ENCODE measurements at regions not wholly inside any gene's neighbourhood (a gene's known extent, or its start where the extent isn't known, plus 50 kb on each side); places are given as distances from the start of the nearest gene placed in this dataset.

DNA sequence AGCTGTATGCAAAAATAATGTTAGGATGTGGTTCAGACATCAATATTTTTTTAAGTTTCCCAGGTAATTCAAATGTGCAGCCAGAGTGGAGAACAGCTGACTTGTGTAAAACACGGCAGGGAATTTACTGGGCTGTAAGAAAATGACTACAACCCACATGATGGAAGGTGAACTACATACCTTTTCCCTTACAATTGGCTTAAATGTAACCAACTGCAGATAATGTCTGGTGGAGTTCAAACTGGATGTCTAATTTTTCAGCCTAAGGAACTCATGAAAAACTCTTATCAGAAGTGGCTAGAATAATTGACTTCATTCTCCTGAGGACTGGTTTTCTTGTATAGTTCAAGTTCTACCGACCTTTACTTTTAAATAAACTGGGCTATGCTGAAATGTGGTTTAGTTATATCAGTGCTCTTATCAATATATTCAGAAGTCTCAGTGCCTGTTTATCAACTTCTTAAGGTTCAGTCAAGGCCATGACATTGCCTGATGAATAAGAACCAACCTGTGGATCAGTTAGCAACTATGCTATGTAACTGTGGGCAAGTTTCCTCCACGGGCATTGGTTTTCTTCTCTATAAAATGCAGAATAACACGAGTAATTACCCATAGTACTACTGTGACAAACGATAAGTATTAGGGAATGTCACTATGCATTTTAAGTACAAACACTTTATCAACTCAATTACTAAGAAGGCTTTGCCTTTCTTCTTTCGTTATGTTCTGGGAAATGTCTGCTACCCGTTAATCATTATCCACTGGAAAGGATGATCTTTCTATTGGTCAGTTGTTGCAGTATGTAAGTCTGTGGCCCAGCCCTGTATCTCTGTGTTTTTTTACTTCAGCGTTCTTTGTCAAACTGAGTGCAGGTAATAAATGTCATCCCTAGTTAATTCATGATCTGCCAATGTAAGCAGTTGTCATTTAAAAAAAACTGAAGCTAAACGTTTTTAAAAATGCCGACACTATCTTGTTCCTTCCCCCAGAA, 181.6 kb downstream of the PCDH7 start:
- intact Hi-C loops (cut with micrococcal nuclease; ENCODE audit: unreplicated experiment), result no loop called here
- no peaks in the 10 kb centered on the region for H3K36me3 ChIP-seq (ENCODE audit: control insufficient read depth, insufficient read depth, low read length)
- peaks cover 10% of the 10 kb centered on the region for H3K4me1 Mint-ChIP-seq (ENCODE audit: low read depth, unreplicated experiment)
- peaks cover 17% of the 10 kb centered on the region for H3K4me1 ChIP-seq
- H3K4me3 ChIP-seq (ENCODE audit: low read depth, low read length), result peak overlapping the region; percentile 9; the same call in 1 of the 2 replicates
- no TSS peak for BruUV-seq (replicated peaks)
- CTCF ChIA-PET, result no interaction called here
- no peaks in the 10 kb centered on the region for H3K9me3 Mint-ChIP-seq (ENCODE audit: unreplicated experiment)
- H3K9me3 ChIP-seq, result no peaks in the 10 kb centered on the region
- peak in 1 of 2 experiments; percentile 20 for DNase-seq
- no peaks in the 10 kb centered on the region for H3K27me3 ChIP-seq (replicated peaks; ENCODE audit: control insufficient read depth, insufficient read depth, low read length)
- no peak overlapping the region for H3K27ac Mint-ChIP-seq (ENCODE audit: unreplicated experiment)
- no peaks in the 10 kb centered on the region for H3K36me3 Mint-ChIP-seq (ENCODE audit: insufficient read depth, unreplicated experiment)
- peak overlapping the region; percentile 63 for H3K4me3 Mint-ChIP-seq (ENCODE audit: unreplicated experiment)
- H3K27me3 Mint-ChIP-seq (ENCODE audit: insufficient read depth, unreplicated experiment), result no peaks in the 10 kb centered on the region
- POLR2A ChIA-PET, result no interaction called here
- TF ChIP-seq, protein P1, sequence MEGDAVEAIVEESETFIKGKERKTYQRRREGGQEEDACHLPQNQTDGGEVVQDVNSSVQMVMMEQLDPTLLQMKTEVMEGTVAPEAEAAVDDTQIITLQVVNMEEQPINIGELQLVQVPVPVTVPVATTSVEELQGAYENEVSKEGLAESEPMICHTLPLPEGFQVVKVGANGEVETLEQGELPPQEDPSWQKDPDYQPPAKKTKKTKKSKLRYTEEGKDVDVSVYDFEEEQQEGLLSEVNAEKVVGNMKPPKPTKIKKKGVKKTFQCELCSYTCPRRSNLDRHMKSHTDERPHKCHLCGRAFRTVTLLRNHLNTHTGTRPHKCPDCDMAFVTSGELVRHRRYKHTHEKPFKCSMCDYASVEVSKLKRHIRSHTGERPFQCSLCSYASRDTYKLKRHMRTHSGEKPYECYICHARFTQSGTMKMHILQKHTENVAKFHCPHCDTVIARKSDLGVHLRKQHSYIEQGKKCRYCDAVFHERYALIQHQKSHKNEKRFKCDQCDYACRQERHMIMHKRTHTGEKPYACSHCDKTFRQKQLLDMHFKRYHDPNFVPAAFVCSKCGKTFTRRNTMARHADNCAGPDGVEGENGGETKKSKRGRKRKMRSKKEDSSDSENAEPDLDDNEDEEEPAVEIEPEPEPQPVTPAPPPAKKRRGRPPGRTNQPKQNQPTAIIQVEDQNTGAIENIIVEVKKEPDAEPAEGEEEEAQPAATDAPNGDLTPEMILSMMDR (IDR thresholded peaks at IDR 0.05; ENCODE audit: insufficient read depth in 1 of 2, low read depth in 1 of 2, low read length in 1 of 2, severe bottlenecking in 1 of 2, unreplicated experiment in 1 of 2), result no peak

DNA sequence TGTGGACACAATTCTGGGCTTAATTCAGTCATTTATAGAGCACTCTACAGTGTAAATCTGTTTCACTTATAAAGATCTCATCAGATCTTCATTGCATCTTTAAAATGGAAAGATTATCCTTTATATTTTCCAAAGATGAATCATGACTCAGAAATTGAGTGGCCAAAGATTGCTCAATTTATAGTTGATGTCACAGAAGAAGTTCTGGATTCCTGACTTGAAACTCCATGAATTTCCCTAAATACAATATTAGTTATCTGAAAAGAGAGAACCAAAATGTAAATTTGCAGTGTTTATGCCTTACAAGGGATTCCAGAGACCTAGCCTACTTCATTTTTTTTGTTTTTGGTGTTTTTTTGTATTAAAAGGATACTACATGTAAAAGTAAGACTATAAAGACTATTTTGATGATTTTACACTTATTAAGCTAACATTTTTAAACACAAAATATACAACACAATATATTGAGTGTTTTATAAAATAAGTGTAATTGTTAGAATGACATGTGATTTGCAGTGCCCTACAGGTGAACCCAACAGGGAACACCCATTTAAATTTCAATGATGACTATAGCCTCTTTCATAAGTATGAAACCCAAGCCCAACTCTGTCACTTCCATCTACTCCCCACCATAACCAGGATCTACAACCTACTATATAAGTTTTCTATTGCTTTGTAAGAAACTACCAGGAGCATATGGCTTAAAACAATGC, 183.5 kb downstream of the PCDH7 start:
- Mint-ChIP-seq H3K4me3 (ENCODE audit: unreplicated experiment) (no peak overlapping the region), H3K4me1 (ENCODE audit: low read depth, unreplicated experiment) (peaks cover 10% of the 10 kb centered on the region), H3K27ac (ENCODE audit: unreplicated experiment) (no peak overlapping the region), H3K27me3 (ENCODE audit: insufficient read depth, unreplicated experiment) (no peaks in the 10 kb centered on the region), H3K9me3 (ENCODE audit: unreplicated experiment) (no peaks in the 10 kb centered on the region), H3K36me3 (ENCODE audit: insufficient read depth, unreplicated experiment) (no peaks in the 10 kb centered on the region)
- intact Hi-C loops (cut with micrococcal nuclease; ENCODE audit: unreplicated experiment), result no loop called here
- ChIA-PET POLR2A (no interaction called here), CTCF (no interaction called here)
- no peaks in the 10 kb centered on the region for H3K27me3 ChIP-seq (replicated peaks; ENCODE audit: control insufficient read depth, insufficient read depth, low read length)
- peaks cover 17% of the 10 kb centered on the region for H3K4me1 ChIP-seq
- TF ChIP-seq, protein P1 (IDR thresholded peaks at IDR 0.05; ENCODE audit: insufficient read depth in 1 of 2, low read depth in 1 of 2, low read length in 1 of 2, severe bottlenecking in 1 of 2, unreplicated experiment in 1 of 2), result no peak
- DNase-seq, result no peak
- no peak overlapping the region for H3K4me3 ChIP-seq (ENCODE audit: low read depth, low read length)
- no peaks in the 10 kb centered on the region for H3K9me3 ChIP-seq
- no peaks in the 10 kb centered on the region for H3K36me3 ChIP-seq (ENCODE audit: control insufficient read depth, insufficient read depth, low read length)
- no TSS peak for BruUV-seq (replicated peaks)

DNA sequence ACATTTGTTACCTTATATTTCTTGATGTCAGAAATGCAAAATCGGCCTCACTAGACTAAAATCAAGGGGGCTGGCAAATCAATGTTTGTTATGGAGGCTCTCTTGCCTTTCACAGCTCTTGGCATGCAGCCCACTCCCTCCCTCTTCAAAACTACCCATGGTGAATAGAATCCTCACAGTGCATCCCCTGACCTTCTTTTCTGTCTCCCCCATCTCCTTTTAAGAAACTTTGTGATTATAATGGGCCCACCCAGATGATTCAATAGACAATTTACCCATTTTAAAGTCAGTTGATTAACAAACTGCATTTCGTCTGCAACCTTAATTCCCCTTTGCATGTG, 184.0 kb downstream of the PCDH7 start:
- peaks cover 17% of the 10 kb centered on the region for H3K4me1 ChIP-seq
- no peak overlapping the region for H3K4me3 ChIP-seq (ENCODE audit: low read depth, low read length)
- no peak for DNase-seq
- ChIA-PET POLR2A (no interaction called here), CTCF (no interaction called here)
- Mint-ChIP-seq H3K9me3 (ENCODE audit: unreplicated experiment) (no peaks in the 10 kb centered on the region), H3K27ac (ENCODE audit: unreplicated experiment) (no peak overlapping the region), H3K4me3 (ENCODE audit: unreplicated experiment) (no peak overlapping the region), H3K27me3 (ENCODE audit: insufficient read depth, unreplicated experiment) (no peaks in the 10 kb centered on the region), H3K4me1 (ENCODE audit: low read depth, unreplicated experiment) (peaks cover 10% of the 10 kb centered on the region), H3K36me3 (ENCODE audit: insufficient read depth, unreplicated experiment) (no peaks in the 10 kb centered on the region)
- H3K9me3 ChIP-seq, result no peaks in the 10 kb centered on the region
- TF ChIP-seq, protein P1 (IDR thresholded peaks at IDR 0.05; ENCODE audit: insufficient read depth in 1 of 2, low read depth in 1 of 2, low read length in 1 of 2, severe bottlenecking in 1 of 2, unreplicated experiment in 1 of 2), result no peak
- H3K36me3 ChIP-seq (ENCODE audit: control insufficient read depth, insufficient read depth, low read length), result no peaks in the 10 kb centered on the region
- H3K27me3 ChIP-seq (replicated peaks; ENCODE audit: control insufficient read depth, insufficient read depth, low read length), result no peaks in the 10 kb centered on the region
- no TSS peak for BruUV-seq (replicated peaks)
- intact Hi-C loops (cut with micrococcal nuclease; ENCODE audit: unreplicated experiment), result no loop called here

Data from Caco-2 (cell line).